NCI-H748 (cell line): ENCODE measurements at regions not wholly inside any gene's neighbourhood (a gene's known extent, or its start where the extent isn't known, plus 50 kb on each side); places are given as distances from the start of the nearest gene placed in this dataset.

Source experiments
- DNase-seq: peaks from one replicate; lab custom pipeline; 2025; ENCODE audit not compliant: unreplicated experiment; lab: John Stamatoyannopoulos, UW

DNA sequence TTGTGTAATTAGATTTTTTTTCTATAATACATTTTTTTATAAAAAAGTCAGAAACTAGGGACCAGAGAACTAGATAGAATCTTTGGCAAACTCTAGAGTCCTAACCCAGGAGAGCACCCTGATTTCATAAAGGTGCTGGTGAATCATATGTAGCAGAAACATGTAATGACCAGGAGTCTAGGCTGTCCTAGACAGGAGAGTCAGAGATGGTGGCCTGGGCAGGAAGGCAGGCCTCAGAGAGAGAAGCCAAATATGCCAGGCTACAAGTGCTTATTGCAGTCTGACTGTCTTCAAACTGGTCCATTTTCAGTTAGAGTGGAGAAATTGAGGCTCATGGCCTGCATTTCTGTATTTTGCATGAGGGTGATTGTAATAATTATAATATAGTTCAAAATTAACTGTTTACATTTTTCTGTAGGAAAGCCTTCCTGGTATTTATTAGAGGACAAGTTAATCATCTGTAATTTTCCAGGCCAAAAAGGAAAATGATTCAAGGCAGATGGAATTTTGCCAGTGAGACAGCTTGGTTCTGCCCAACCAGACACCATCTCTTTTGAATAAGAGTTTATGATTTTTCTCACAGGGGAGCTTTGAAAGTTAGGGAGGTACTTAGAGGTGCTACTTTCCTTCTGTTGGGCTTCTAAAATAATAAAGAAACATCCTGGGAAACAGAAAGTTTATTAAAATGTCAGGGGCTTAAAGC is 129.8 kb downstream of the S1PR1 start:
- DNase-seq = no peak

DNA sequence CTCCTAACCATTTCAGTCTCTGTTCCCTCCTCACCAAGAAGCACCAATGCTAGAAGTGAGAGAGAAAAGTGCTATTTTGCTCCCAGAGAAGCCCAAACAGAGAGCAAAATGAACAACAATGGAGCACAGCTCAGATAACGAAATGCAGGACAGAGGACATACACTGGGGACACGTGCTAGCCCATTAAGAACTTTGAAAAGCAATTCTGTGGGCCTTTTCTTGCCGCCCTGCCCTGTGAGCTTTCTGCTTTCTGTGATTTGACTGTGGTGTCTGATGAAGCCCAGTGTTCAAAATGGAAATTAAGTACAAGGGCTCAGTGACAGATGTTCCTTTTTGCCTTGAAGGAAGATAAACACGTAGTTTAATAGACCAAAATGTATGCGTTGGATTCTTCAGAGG is 130.8 kb downstream of the S1PR1 start:
- DNase-seq = peak; percentile 63

DNA sequence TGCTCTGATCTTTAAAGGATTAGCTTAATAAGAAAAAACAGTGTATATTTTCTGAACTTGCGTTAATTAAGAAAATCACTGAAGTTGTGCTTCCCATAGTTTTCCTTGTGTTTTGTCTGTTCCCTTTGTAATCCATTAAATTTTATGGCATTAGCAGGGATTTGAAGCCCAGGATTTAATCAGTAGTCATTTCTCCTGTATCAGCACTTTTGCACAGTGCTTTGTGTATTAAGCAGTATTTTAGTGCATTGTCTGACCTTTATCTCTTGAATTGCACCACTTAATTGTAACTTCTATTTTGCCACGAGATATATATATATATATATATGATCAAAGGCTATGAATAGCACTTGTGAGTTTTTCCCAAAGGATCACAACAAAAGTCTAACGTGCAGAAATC is 133.7 kb downstream of the S1PR1 start:
- DNase-seq = no peak

DNA sequence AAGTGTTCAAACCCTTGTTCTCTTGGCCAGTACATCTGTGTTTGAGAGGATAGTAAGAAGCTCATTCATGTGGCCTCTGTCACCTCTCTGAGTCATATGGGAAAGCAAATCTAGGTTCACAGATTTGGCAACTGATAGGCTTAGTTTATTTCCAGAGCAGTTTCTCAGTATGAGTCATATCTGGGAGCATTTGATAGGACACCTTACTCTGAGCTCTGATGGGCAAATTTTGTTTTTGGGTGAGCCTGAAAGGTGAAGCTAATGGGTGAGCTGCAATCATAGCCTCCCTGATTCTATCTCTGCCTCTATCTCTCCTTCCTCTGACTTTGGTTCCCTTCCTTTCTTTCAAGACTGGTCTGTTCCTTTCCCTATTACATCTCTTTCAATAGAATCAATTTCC is 134.4 kb downstream of the S1PR1 start:
- no peak for DNase-seq

DNA sequence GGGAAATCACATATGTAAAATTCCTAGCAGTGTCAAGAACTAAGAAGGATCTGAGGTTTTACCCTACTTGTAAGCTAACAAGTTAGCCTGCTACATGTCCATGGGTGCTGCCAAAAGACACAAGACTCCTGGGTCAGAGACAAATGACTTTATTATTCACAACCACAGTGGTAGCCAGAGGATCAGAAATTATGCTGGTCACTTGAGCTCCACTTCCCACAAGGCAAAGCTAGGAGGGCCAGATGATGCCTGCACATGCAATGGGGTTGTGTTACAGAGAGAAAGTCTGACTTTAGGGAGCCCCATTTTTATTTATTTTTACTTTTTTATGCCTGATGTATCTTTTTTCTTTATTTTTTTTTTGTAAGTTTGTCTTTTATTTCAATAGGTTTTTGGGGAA is 136.8 kb downstream of the S1PR1 start:
- DNase-seq = no peak

DNA sequence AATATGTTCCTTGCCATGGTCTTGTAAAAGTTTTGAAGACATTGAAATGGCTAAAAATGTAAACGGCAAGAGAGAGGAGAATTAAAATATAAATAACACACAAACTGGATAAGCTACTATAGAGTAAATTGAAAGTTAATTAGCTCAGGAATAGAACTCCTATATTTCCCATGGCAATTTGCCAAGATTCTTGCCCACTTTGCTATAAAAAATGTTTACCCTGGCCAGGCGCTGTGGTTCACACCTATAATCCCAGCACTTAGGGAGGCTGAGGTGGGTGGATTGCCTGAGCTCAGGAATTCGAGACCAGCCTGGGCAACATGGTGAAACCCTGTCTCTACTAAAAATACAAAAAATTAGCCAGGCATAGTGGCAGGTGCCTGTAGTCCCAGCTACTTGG is 138.6 kb downstream of the S1PR1 start:
- peak; percentile 63 for DNase-seq

DNA sequence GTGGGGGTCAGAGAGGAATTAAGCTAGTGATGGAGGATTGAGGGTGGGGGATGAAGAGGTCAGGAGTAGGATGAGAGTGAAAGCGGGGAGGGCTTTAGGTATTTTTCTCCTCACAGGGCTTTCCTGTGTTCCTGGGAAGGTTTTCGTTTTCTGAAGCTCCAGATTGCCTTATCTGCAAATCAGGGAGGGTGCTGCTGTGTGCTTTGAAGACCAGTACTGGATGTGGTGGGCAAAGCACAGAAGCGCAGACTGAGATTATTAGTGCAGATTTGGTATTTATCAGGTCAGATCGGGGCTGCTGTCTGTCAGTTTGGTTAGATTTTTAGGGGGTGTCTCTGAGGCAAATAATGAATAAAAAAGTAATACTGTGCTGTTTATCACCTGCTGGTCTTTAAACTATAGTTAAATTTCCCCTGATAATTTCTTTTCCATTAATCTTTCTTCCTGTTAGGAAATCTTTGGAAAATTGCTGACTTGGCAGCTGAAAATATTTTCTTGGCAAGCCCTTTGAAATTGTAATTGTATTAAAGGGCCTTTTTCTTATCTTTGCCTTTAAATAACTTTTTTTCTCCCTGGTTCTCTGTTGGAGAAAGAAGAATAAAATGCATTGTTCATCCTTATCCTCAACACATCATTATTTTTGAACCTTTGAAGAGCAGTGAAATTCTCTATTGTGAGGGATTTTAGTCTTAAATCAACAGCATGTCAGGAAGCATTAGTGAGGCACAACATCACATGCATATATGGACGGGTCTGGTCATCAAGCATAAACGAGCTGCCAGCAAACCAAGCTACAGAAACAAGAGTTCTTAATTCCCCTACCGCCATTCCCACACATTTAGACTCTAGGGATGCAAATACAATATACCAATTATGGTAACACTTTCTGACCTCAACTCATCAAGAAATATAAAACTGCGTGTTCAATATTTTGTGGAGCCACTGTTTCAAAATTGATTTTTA is 139.6 kb downstream of the S1PR1 start:
- DNase-seq = no peak

DNA sequence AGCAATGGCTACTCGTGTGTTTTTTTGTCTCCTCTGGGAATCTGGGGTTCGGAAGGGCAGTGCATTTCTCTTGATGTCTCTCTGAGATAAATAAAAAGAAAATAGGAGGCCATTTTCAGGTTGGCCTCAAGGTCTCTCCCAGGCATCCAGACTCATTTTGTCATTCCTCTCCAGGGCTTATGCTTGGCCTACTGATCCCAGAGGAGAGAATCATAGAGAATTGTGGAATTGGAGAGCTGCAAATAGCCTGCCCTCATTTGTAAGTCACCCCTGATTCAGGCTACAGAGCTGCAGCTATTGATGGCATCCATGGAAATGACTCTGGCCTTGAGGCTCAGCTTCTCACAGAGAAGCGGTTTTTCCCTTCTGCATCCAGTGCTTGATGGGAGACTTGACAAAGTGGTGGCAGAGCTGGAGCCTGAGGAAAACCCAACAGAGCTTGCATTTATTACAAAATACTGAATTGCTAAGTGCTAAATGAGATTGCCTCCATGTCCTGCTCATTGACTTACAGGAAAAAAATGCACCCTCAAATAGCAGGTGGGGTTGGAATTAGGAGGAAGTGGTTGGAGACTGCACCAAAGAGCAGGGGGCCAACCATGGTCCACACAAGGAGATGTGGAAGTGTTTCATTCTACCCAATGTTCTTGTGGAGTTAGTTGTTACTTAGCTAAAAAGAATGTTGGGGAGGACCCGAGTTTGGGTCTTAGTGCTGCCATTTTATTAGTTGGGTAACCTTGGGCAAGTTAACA is 140.4 kb downstream of the S1PR1 start:
- DNase-seq = no peak

DNA sequence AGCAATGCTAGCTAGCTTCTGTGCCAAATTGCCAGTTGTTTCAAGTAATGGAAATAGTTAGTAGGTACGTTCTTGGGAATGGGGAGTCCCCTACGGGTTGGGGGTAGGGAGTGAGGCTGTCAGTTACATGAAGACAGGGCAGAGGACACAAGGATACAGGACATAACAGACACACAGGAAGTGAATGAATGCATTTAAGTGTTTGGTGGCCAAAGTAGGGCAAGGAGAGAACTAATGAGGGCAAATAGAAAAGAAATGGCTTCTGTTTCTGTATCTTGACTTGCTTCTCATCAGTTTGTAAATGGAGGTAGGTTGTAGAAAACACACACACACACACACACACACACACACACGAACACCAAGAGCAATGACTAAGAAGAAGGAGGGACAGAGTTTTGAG is 142.2 kb downstream of the S1PR1 start:
- DNase-seq = no peak

DNA sequence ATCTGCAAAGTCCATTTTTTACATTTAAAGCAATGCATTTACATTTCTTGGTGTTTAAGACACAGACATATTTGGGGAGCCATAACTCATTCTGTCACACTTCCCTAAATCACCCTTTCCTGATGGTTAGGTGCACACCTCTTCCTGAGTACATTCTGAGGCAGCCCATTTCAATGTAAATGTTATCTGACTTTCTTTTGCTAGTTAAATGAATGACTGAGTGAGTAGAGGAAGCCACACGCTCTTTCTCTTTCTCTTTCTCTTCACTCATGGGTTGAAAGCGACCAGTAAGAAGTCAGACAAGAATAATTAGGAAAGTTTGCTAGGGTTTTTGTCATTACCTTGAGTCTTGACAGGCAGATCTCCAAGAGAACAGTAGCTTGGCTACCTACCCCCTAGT is 143.1 kb downstream of the S1PR1 start:
- DNase-seq = no peak

DNA sequence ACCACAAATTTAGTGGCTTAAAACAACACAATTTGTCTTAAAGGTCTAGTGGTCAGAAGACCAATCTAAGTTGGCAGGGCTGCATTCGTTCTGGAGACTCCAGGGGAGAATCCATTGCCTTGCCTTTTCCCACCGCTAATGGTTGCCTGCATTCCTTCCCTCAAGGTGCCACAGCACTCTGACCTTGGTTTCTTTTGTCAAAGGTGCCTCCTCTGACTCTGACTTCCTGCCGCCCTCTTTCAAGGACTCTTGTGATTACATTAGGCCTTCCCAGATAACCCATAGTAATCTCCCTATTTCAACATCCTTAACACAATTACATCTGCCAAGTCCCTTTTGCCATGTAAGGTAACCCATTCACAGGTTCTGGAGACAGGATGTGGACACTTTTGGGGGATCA is 145.3 kb downstream of the S1PR1 start:
- no peak for DNase-seq

DNA sequence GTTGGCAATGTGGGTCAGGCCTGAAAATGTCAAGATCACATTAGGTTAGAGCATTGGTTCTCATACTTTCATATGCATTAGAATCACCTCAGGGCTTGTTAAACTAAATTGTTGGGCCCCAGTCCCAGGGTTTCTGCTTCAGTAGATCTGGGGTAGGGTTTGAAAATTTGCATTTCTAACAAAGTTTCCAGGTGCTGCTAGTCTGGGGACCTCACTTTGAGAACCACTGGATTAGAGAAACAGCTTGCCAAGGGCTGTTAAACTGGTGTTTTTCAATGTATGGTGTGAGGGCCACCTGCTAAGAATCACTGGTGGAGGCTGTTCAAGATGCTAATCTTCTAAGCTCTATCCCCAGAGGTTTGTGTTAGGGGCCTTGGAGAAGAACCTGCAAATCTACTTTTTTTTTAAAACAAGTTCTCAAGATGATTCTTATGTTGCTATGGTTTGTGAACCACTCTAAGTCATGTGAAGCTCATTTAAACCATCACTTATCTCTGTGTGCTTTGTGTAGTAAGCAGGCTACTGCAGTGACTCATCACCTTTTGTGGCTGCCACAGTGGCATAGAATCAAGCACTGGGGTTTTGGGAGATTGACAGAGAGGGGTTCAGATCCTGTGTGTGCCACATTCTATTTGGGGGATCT is 152.2 kb downstream of the S1PR1 start:
- DNase-seq = no peak

DNA sequence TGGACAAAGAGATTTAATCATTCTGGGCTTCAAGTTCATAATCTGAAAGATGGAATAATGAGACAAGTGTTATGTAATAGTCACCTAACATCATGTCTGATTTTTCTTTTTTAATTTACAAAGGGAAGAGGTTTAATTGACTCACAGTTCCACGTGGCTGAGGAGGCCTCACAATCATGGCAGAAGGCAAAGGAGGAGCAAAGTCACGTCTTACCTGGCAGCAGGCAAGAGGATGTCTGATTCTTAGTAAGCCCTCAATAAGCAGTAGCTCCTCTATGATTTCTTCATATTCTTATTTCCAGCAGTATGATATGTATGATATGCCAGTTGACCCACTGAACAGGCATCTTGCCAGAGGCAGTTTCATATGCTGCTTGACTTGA is 152.7 kb downstream of the S1PR1 start:
- no peak for DNase-seq

DNA sequence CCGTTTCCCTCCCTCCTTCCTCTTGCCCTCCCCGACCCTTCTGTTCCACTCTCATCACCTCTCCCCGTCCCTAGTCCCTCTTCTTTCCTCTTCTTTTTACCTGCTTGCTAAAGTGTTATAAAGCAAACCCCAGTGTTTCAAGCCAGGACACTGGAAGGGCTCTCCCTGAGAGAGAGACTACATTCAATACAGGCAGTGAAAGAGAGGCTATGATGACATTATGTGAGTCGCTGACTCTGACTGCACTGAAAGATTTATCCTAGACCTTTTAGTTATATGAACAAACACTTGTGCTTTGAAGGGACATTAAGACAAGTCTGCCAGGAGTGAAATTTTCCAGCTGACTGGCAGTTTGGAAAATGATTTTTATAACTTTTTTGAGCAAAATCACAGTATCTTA is 155.7 kb downstream of the S1PR1 start:
- DNase-seq = no peak

DNA sequence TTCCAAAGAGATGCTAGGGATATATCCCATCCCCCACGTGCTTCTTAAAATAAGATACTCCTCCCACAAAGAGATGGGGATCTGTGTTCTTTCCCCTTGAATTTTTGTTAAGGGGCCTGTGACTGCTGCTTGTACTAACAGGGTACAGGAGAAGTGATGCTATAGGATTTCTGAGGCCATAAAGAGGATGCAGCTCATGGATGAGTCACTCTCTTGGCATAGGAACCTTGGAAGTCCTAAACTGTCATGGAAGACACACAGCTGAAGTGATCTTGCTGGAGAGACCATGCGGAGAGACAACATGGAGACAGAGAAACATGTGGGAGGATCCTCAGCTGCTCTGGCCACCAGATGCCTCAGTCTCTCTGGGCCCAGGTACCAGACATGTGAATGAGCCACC is 157.2 kb downstream of the S1PR1 start:
- DNase-seq = no peak

DNA sequence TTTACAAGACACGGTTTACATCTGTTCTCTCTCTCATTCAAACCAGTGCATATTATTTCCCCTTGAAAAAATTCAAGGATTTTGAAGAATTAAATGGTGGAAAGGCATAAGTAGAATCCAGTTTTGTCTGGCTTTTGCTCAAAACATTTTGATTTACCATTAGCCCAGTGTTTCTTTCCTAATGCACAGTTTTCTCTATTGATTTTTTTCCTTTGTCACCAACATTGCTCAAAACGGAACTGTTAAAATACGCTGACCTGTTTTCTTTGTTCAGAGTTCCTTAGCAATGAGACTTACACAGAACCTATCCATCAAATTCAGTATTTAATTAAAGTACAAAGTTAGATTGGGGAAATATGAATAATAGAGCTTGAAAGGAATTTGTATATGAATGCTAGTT is 162.4 kb downstream of the S1PR1 start:
- no peak for DNase-seq

DNA sequence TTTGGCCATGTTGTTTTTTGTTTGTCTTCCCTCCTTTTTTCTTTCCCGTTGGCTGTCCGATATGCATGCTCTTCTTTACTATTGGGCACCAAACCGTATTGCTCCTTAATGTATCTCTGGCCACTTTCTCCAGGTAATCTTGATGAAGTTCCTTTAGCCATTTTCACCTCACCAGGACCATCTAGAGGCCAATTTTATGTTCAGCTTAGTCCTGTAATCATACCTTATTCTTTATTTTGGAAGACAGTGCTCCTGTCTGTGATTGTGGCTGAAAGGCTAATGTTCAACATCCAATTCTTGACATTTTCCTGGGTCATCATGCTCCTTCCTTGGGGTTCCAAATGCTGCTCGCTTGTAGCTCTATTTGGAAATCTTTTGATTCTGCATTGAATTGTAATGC is 169.5 kb downstream of the S1PR1 start:
- no peak for DNase-seq

DNA sequence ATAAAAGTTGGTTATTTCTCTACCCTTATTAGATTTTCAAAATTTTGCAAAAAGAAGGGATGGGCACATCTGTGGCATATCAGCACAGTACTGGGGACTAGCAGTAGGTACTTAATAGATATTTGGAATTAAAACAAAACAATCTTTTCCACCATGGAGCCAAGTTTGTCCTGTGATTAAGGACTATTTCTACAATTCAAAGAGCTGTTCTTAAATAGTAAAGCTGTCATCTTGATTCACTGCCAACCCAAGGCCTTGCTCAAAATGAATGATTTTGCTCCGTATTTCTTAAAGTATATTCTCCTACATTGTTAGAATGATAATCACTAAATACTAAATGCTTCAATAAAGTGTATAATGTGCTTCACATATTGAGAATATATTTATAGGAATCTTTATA is 169.9 kb downstream of the S1PR1 start:
- DNase-seq = no peak

DNA sequence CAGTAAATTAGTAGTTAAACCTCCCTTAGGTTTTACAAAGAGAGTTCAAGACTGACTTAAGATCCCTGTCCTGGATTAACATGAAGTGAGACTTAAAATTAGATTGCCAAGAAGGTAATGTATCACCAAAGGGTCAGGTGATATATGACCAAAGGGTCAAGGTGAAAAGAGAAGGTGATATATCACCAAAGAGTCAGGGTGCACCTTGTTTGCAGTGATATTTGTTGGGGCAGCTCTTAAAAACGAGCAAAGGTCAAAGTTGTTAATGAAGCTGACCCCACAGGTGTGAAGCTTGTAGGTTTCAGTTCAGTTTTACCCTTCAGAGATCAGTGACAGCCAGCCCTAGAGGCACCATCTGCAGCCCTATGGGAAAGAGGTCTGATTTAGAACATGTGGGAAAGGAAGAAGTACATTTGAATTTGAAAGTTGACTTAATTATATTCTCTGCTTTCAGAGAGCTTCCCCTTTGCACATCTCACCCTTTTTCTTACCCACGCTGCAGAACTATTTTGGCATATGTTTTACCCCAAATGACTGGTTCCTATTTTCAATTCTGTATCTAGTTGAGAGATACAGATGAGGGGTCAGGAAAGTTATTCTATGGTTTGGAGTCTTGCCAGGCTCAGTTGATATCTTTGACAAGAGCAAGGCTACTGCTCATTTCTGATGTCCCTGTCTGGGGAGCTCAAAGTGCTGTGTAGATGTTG is 170.8 kb downstream of the S1PR1 start:
- DNase-seq = no peak

DNA sequence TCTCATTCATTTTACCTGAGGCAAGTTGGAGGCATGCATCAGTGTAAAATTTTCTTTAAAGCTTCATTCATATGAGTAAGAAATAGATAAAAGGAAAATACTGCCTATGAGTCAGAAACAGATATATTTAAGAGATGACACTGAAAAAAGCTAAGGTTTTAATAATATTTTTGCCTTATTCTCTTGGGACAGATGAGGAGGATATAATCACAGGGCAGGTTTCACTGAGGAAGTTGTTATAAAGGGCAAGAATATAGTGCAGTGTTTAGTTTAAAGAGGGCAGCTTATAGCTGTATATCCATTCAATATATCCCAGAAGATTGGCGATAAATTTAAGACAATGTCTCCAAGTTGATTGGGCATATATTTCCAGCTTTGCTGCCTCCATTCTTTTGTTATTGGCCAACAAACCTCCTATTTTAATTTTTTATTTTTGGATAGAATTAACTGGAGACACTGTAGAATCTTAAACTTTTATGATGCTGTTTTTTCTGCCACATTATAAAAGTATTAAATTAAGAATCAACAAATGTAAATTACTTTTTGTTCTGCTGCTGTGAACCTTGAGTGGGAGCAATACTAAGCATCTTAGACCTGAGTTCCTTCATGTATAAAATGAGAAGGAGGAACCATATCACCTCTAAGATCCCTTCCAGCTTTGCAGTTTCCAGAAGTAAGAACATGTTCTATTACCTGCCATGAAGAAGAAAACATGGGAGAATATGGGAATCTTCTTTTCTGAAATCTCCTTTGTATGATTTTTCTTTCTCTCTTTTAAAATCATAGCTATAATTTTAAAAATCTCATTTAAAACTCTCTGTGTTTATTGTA is 171.6 kb downstream of the S1PR1 start:
- no peak for DNase-seq
